ENCODE measurements at regions not wholly inside any gene's neighbourhood (a gene's known extent, or its start where the extent isn't known, plus 50 kb on each side); places are given as distances from the start of the nearest gene placed in this dataset.

- no peak for TF ChIP-seq CTCF (IDR thresholded peaks at IDR 0.05; ENCODE audit: insufficient read depth, low read depth, low read length)
- TF ChIP-seq EZH2 (IDR thresholded peaks at IDR 0.05; ENCODE audit: insufficient read depth, low read length), result no peak
Observed at GRCh38 chr10:31614611-31615010, 295.6 kb downstream of the ZEB1 start.

Measured in astrocyte (in vitro differentiated cells and primary cell).